H9 (cell line): ENCODE measurements at regions not wholly inside any gene's neighbourhood (a gene's known extent, or its start where the extent isn't known, plus 50 kb on each side); places are given as distances from the start of the nearest gene placed in this dataset.

ENCODE experiments used
- DNase-seq: peaks from one replicate; pipeline ENCODE4 v3.0.0-alpha.2; 2017
- H2AFZ ChIP-seq: one replicate; pipeline ENCODE4 v1.6.1; 2013; ENCODE audit warnings: mild to moderate bottlenecking, low read length, control low read depth, moderate library complexity
- H2AK5ac ChIP-seq: 2 replicates; pipeline ENCODE4 v1.6.1; 2013; ENCODE audit warnings: low read length, control low read depth, mixed read lengths; ENCODE audit not compliant: insufficient read length
- H2BK120ac ChIP-seq: one replicate; pipeline ENCODE4 v1.6.1; 2013; ENCODE audit warnings: low read depth, mild to moderate bottlenecking, low read length, control low read depth, inconsistent platforms; ENCODE audit not compliant: poor library complexity, severe bottlenecking
- H2BK12ac ChIP-seq: 2 replicates; pipeline ENCODE4 v1.6.1; 2013; ENCODE audit warnings: low read length, control low read depth, mixed read lengths, low read depth; ENCODE audit not compliant: insufficient read length
- H2BK15ac ChIP-seq: 2 replicates; pipeline ENCODE4 v1.6.1; 2013; ENCODE audit warnings: low read depth, low read length, control low read depth
- H2BK20ac ChIP-seq: one replicate; pipeline ENCODE4 v1.6.1; 2013; ENCODE audit warnings: low read depth, mild to moderate bottlenecking, low read length, control low read depth, inconsistent platforms; ENCODE audit not compliant: poor library complexity, severe bottlenecking
- H2BK5ac ChIP-seq: 2 replicates; pipeline ENCODE4 v1.6.1; 2013; ENCODE audit warnings: low read length, control low read depth, mixed read lengths; ENCODE audit not compliant: insufficient read length
- H3K14ac ChIP-seq: 2 replicates; pipeline ENCODE4 v1.6.1; 2013; ENCODE audit warnings: low read length, control low read depth; ENCODE audit not compliant: insufficient read depth
- H3K18ac ChIP-seq: 2 replicates; pipeline ENCODE4 v1.6.1; 2013; ENCODE audit warnings: low read depth, mild to moderate bottlenecking, mixed read lengths, low read length, control low read depth; ENCODE audit not compliant: insufficient read length
- H3K23ac ChIP-seq: 2 replicates; pipeline ENCODE4 v1.6.1; 2013; ENCODE audit warnings: low read length, control low read depth, mixed read lengths, low read depth; ENCODE audit not compliant: insufficient read length
- H3K23me2 ChIP-seq: 2 replicates; pipeline ENCODE4 v1.6.1; 2013; ENCODE audit warnings: low read depth, mild to moderate bottlenecking, mixed read lengths, low read length, control low read depth; ENCODE audit not compliant: insufficient read length, poor library complexity, severe bottlenecking
- H3K27ac ChIP-seq: 2 replicates; pipeline ENCODE4 v1.5.1; 2013; ENCODE audit warnings: low read length, control low read depth, mixed read lengths, low read depth; ENCODE audit not compliant: insufficient read length
- H3K27me3 ChIP-seq: 2 replicates; pipeline ENCODE4 v1.6.1; 2013; ENCODE audit warnings: low read length, control low read depth, inconsistent platforms; ENCODE audit not compliant: insufficient read depth
- H3K4ac ChIP-seq: 2 replicates; pipeline ENCODE4 v1.6.1; 2013; ENCODE audit warnings: low read depth, mild to moderate bottlenecking, control low read depth, inconsistent platforms, low read length, moderate library complexity
- H3K4me1 ChIP-seq: 2 replicates; pipeline ENCODE4 v1.6.1; 2013; ENCODE audit warnings: low read length, control low read depth, inconsistent platforms; ENCODE audit not compliant: insufficient read depth
- H3K4me2 ChIP-seq: 2 replicates; pipeline ENCODE4 v1.6.1; 2013; ENCODE audit warnings: low read length, control low read depth, mixed read lengths; ENCODE audit not compliant: insufficient read length, insufficient read depth
- H3K56ac ChIP-seq: 2 replicates; pipeline ENCODE4 v1.6.1; 2013; ENCODE audit warnings: low read depth, mild to moderate bottlenecking, mixed read lengths, low read length, control low read depth; ENCODE audit not compliant: insufficient read length
- H3K79me1 ChIP-seq: 2 replicates; pipeline ENCODE4 v1.6.1; 2013; ENCODE audit warnings: low read depth, mild to moderate bottlenecking, moderate library complexity, low read length, control low read depth, inconsistent platforms; ENCODE audit not compliant: insufficient read depth, poor library complexity, severe bottlenecking
- H3K79me2 ChIP-seq: 2 replicates; pipeline ENCODE4 v1.6.1; 2013; ENCODE audit warnings: low read length, control low read depth, inconsistent platforms; ENCODE audit not compliant: insufficient read depth
- H3K9ac ChIP-seq: 2 replicates; pipeline ENCODE4 v1.6.1; 2013; ENCODE audit warnings: low read length, control low read depth, mixed read lengths; ENCODE audit not compliant: insufficient read length; ENCODE audit errors: extremely low read depth
- H3K9me3 ChIP-seq: one replicate; pipeline ENCODE4 v1.6.1; 2013; ENCODE audit warnings: low read depth, low read length, inconsistent platforms; ENCODE audit not compliant: control insufficient read depth
- H3T11ph ChIP-seq: one replicate; pipeline ENCODE4 v1.6.1; 2013; ENCODE audit warnings: mild to moderate bottlenecking, low read length, control low read depth, inconsistent platforms
- H4K20me1 ChIP-seq: one replicate; pipeline ENCODE4 v1.6.1; 2013; ENCODE audit not compliant: control insufficient read depth, insufficient read length, insufficient read depth
- H4K5ac ChIP-seq: 2 replicates; pipeline ENCODE4 v1.6.1; 2013; ENCODE audit warnings: low read depth, mild to moderate bottlenecking, mixed read lengths, low read length, control low read depth; ENCODE audit not compliant: insufficient read length
- H4K8ac ChIP-seq: replicated peaks from 2 replicates; pipeline ENCODE4 v1.6.1; 2013; ENCODE audit warnings: low read length, control low read depth, mixed read lengths, low read depth; ENCODE audit not compliant: insufficient read length
- H4K91ac ChIP-seq: 2 replicates; pipeline ENCODE4 v1.6.1; 2013; ENCODE audit warnings: low read depth, mild to moderate bottlenecking, moderate library complexity, mixed read lengths, low read length, control low read depth; ENCODE audit not compliant: insufficient read length
- H3K27ac Mint-ChIP-seq, 3 experiments: 2 replicates in 2 of 3; 3 replicates in 1 of 3; pipeline ENCODE4 v1.8.0; 2020 to 2021; ENCODE audit warnings: mixed read lengths in 3 of 3, mild to moderate bottlenecking in 1 of 3, moderate library complexity in 1 of 3
- H3K27me3 Mint-ChIP-seq: 2 replicates; pipeline ENCODE4 v1.8.0; 2021; ENCODE audit warnings: low read depth, mild to moderate bottlenecking, moderate library complexity, mixed read lengths
- H3K36me3 Mint-ChIP-seq, 3 experiments: 2 replicates in 2 of 3; 3 replicates in 1 of 3; pipeline ENCODE4 v1.8.0; 2020 to 2021; ENCODE audit warnings: low read depth in 3 of 3, mixed read lengths in 3 of 3; ENCODE audit not compliant: insufficient read depth in 1 of 3
- H3K4me1 Mint-ChIP-seq, 2 experiments: 2 replicates each; pipeline ENCODE4 v1.8.0; 2020; ENCODE audit warnings: mixed read lengths in 2 of 2
- H3K4me3 Mint-ChIP-seq, 2 experiments: 2 replicates in 1 of 2; 3 replicates in 1 of 2; pipeline ENCODE4 v1.8.0; 2020 to 2021; ENCODE audit warnings: mild to moderate bottlenecking in 2 of 2, mixed read lengths in 2 of 2, moderate library complexity in 1 of 2
- H3K9me3 Mint-ChIP-seq, 2 experiments: 2 replicates in 1 of 2; 3 replicates in 1 of 2; pipeline ENCODE4 v1.8.0; 2020; ENCODE audit warnings: mild to moderate bottlenecking in 2 of 2, mixed read lengths in 2 of 2, moderate library complexity in 1 of 2
- WGBS: extraction: QIAGEN DNeasy Blood & Tissue Kit; methylation state at CpG from one replicate; pipeline ENCODE4 v1.1.7; 2013; ENCODE audit warnings: missing lambda C conversion rate, low lambda C conversion rate, mixed read lengths; ENCODE audit not compliant: insufficient read length; ENCODE audit errors: extremely low coverage; 5-methylcytosine and 5-hydroxymethylcytosine counted together
- TF ChIP-seq, protein P1 (sequence below): fragments of 200-600 bp; sonication (generic); conservative IDR thresholded peaks from 3 replicates; pipeline ENCODE4 v1.8.0; 2021; ENCODE audit warnings: antibody characterized with exemption, mild to moderate bottlenecking

DNA sequence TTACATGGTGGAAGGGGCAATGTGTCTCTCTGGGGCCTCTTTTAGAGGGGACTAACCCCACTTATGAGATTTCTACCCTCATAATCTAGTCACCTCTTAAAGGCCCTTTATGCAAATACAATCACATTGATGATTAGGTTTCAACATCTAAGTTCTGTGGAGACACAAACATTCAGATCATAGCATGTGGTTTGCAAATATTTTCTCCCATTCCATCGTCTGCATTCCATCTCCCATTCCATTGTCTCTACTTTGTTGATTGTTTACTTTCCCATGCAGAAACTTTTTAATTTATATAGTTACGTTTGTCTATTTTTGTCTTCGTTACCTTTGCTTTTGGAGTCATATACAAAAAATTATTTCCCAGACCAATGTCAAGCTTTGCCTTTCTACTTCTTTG, 927.5 kb upstream of the INTU start:
- H3K36me3 Mint-ChIP-seq, result no peaks in the 10 kb centered on the region
- H2BK12ac ChIP-seq, result no peak overlapping the region
- H3K27me3 ChIP-seq, result no peaks in the 10 kb centered on the region
- H3K23me2 ChIP-seq, result no peaks in the 10 kb centered on the region
- no peak overlapping the region; a peak in 1 of 7 replicates for H3K27ac Mint-ChIP-seq
- H3K27ac ChIP-seq, result no peak overlapping the region
- H4K8ac ChIP-seq, result no peak overlapping the region
- TF ChIP-seq, protein P1, sequence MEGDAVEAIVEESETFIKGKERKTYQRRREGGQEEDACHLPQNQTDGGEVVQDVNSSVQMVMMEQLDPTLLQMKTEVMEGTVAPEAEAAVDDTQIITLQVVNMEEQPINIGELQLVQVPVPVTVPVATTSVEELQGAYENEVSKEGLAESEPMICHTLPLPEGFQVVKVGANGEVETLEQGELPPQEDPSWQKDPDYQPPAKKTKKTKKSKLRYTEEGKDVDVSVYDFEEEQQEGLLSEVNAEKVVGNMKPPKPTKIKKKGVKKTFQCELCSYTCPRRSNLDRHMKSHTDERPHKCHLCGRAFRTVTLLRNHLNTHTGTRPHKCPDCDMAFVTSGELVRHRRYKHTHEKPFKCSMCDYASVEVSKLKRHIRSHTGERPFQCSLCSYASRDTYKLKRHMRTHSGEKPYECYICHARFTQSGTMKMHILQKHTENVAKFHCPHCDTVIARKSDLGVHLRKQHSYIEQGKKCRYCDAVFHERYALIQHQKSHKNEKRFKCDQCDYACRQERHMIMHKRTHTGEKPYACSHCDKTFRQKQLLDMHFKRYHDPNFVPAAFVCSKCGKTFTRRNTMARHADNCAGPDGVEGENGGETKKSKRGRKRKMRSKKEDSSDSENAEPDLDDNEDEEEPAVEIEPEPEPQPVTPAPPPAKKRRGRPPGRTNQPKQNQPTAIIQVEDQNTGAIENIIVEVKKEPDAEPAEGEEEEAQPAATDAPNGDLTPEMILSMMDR, result no peak
- DNase-seq, result no peak
- no peaks in the 10 kb centered on the region for H3K4me1 Mint-ChIP-seq
- H4K5ac ChIP-seq, result no peak overlapping the region
- H3K27me3 Mint-ChIP-seq, result no peaks in the 10 kb centered on the region
- H3K4me3 Mint-ChIP-seq, result no peak overlapping the region
- no peaks in the 10 kb centered on the region for H3K4me1 ChIP-seq
- H3K4me2 ChIP-seq, result no peak overlapping the region
- H3K23ac ChIP-seq, result no peak overlapping the region
- no peaks in the 10 kb centered on the region for H3K79me2 ChIP-seq
- no peak overlapping the region for H3T11ph ChIP-seq
- H2BK120ac ChIP-seq, result no peak overlapping the region
- WGBS, result no CpG with 5 or more reads among the region's 3 CpGs
- H2BK20ac ChIP-seq, result no peak overlapping the region
- no peak overlapping the region for H2BK5ac ChIP-seq
- peaks cover 0 to 3% of the 10 kb centered on the region in 2 experiments; a peak in 1 of 5 replicates for H3K9me3 Mint-ChIP-seq
- no peaks in the 10 kb centered on the region for H3K79me1 ChIP-seq
- no peak overlapping the region for H3K56ac ChIP-seq
- no peaks in the 10 kb centered on the region for H4K20me1 ChIP-seq
- no peaks in the 10 kb centered on the region for H3K9me3 ChIP-seq
- no peak overlapping the region for H3K9ac ChIP-seq
- H2AK5ac ChIP-seq, result no peak overlapping the region
- H3K4ac ChIP-seq, result no peak overlapping the region
- no peak overlapping the region for H3K14ac ChIP-seq
- H3K18ac ChIP-seq, result no peak overlapping the region
- no peak overlapping the region for H4K91ac ChIP-seq
- no peak overlapping the region for H2BK15ac ChIP-seq
- no peak overlapping the region for H2AFZ ChIP-seq
